H9 (cell line): ENCODE measurements at regions not wholly inside any gene's neighbourhood (a gene's known extent, or its start where the extent isn't known, plus 50 kb on each side); places are given as distances from the start of the nearest gene placed in this dataset.

Experiments used
- DNase-seq: peaks from one replicate; pipeline ENCODE4 v3.0.0-alpha.2; 2017
- H2AFZ ChIP-seq: one replicate; pipeline ENCODE4 v1.6.1; 2013; ENCODE audit warnings: mild to moderate bottlenecking, low read length, control low read depth, moderate library complexity
- H2AK5ac ChIP-seq: 2 replicates; pipeline ENCODE4 v1.6.1; 2013; ENCODE audit warnings: low read length, control low read depth, mixed read lengths; ENCODE audit not compliant: insufficient read length
- H2BK120ac ChIP-seq: one replicate; pipeline ENCODE4 v1.6.1; 2013; ENCODE audit warnings: low read depth, mild to moderate bottlenecking, low read length, control low read depth, inconsistent platforms; ENCODE audit not compliant: poor library complexity, severe bottlenecking
- H2BK12ac ChIP-seq: 2 replicates; pipeline ENCODE4 v1.6.1; 2013; ENCODE audit warnings: low read length, control low read depth, mixed read lengths, low read depth; ENCODE audit not compliant: insufficient read length
- H2BK15ac ChIP-seq: 2 replicates; pipeline ENCODE4 v1.6.1; 2013; ENCODE audit warnings: low read depth, low read length, control low read depth
- H2BK20ac ChIP-seq: one replicate; pipeline ENCODE4 v1.6.1; 2013; ENCODE audit warnings: low read depth, mild to moderate bottlenecking, low read length, control low read depth, inconsistent platforms; ENCODE audit not compliant: poor library complexity, severe bottlenecking
- H2BK5ac ChIP-seq: 2 replicates; pipeline ENCODE4 v1.6.1; 2013; ENCODE audit warnings: low read length, control low read depth, mixed read lengths; ENCODE audit not compliant: insufficient read length
- H3K14ac ChIP-seq: 2 replicates; pipeline ENCODE4 v1.6.1; 2013; ENCODE audit warnings: low read length, control low read depth; ENCODE audit not compliant: insufficient read depth
- H3K18ac ChIP-seq: 2 replicates; pipeline ENCODE4 v1.6.1; 2013; ENCODE audit warnings: low read depth, mild to moderate bottlenecking, mixed read lengths, low read length, control low read depth; ENCODE audit not compliant: insufficient read length
- H3K23ac ChIP-seq: 2 replicates; pipeline ENCODE4 v1.6.1; 2013; ENCODE audit warnings: low read length, control low read depth, mixed read lengths, low read depth; ENCODE audit not compliant: insufficient read length
- H3K23me2 ChIP-seq: 2 replicates; pipeline ENCODE4 v1.6.1; 2013; ENCODE audit warnings: low read depth, mild to moderate bottlenecking, mixed read lengths, low read length, control low read depth; ENCODE audit not compliant: insufficient read length, poor library complexity, severe bottlenecking
- H3K27ac ChIP-seq: 2 replicates; pipeline ENCODE4 v1.5.1; 2013; ENCODE audit warnings: low read length, control low read depth, mixed read lengths, low read depth; ENCODE audit not compliant: insufficient read length
- H3K27me3 ChIP-seq: 2 replicates; pipeline ENCODE4 v1.6.1; 2013; ENCODE audit warnings: low read length, control low read depth, inconsistent platforms; ENCODE audit not compliant: insufficient read depth
- H3K4ac ChIP-seq: 2 replicates; pipeline ENCODE4 v1.6.1; 2013; ENCODE audit warnings: low read depth, mild to moderate bottlenecking, control low read depth, inconsistent platforms, low read length, moderate library complexity
- H3K4me1 ChIP-seq: 2 replicates; pipeline ENCODE4 v1.6.1; 2013; ENCODE audit warnings: low read length, control low read depth, inconsistent platforms; ENCODE audit not compliant: insufficient read depth
- H3K4me2 ChIP-seq: 2 replicates; pipeline ENCODE4 v1.6.1; 2013; ENCODE audit warnings: low read length, control low read depth, mixed read lengths; ENCODE audit not compliant: insufficient read length, insufficient read depth
- H3K56ac ChIP-seq: 2 replicates; pipeline ENCODE4 v1.6.1; 2013; ENCODE audit warnings: low read depth, mild to moderate bottlenecking, mixed read lengths, low read length, control low read depth; ENCODE audit not compliant: insufficient read length
- H3K79me1 ChIP-seq: 2 replicates; pipeline ENCODE4 v1.6.1; 2013; ENCODE audit warnings: low read depth, mild to moderate bottlenecking, moderate library complexity, low read length, control low read depth, inconsistent platforms; ENCODE audit not compliant: insufficient read depth, poor library complexity, severe bottlenecking
- H3K79me2 ChIP-seq: 2 replicates; pipeline ENCODE4 v1.6.1; 2013; ENCODE audit warnings: low read length, control low read depth, inconsistent platforms; ENCODE audit not compliant: insufficient read depth
- H3K9ac ChIP-seq: 2 replicates; pipeline ENCODE4 v1.6.1; 2013; ENCODE audit warnings: low read length, control low read depth, mixed read lengths; ENCODE audit not compliant: insufficient read length; ENCODE audit errors: extremely low read depth
- H3K9me3 ChIP-seq: one replicate; pipeline ENCODE4 v1.6.1; 2013; ENCODE audit warnings: low read depth, low read length, inconsistent platforms; ENCODE audit not compliant: control insufficient read depth
- H3T11ph ChIP-seq: one replicate; pipeline ENCODE4 v1.6.1; 2013; ENCODE audit warnings: mild to moderate bottlenecking, low read length, control low read depth, inconsistent platforms
- H4K20me1 ChIP-seq: one replicate; pipeline ENCODE4 v1.6.1; 2013; ENCODE audit not compliant: control insufficient read depth, insufficient read length, insufficient read depth
- H4K5ac ChIP-seq: 2 replicates; pipeline ENCODE4 v1.6.1; 2013; ENCODE audit warnings: low read depth, mild to moderate bottlenecking, mixed read lengths, low read length, control low read depth; ENCODE audit not compliant: insufficient read length
- H4K8ac ChIP-seq: replicated peaks from 2 replicates; pipeline ENCODE4 v1.6.1; 2013; ENCODE audit warnings: low read length, control low read depth, mixed read lengths, low read depth; ENCODE audit not compliant: insufficient read length
- H4K91ac ChIP-seq: 2 replicates; pipeline ENCODE4 v1.6.1; 2013; ENCODE audit warnings: low read depth, mild to moderate bottlenecking, moderate library complexity, mixed read lengths, low read length, control low read depth; ENCODE audit not compliant: insufficient read length
- H3K27ac Mint-ChIP-seq, 3 experiments: 2 replicates in 2 of 3; 3 replicates in 1 of 3; pipeline ENCODE4 v1.8.0; 2020 to 2021; ENCODE audit warnings: mixed read lengths in 3 of 3, mild to moderate bottlenecking in 1 of 3, moderate library complexity in 1 of 3
- H3K27me3 Mint-ChIP-seq: 2 replicates; pipeline ENCODE4 v1.8.0; 2021; ENCODE audit warnings: low read depth, mild to moderate bottlenecking, moderate library complexity, mixed read lengths
- H3K36me3 Mint-ChIP-seq, 3 experiments: 2 replicates in 2 of 3; 3 replicates in 1 of 3; pipeline ENCODE4 v1.8.0; 2020 to 2021; ENCODE audit warnings: low read depth in 3 of 3, mixed read lengths in 3 of 3; ENCODE audit not compliant: insufficient read depth in 1 of 3
- H3K4me1 Mint-ChIP-seq, 2 experiments: 2 replicates each; pipeline ENCODE4 v1.8.0; 2020; ENCODE audit warnings: mixed read lengths in 2 of 2
- H3K4me3 Mint-ChIP-seq, 2 experiments: 2 replicates in 1 of 2; 3 replicates in 1 of 2; pipeline ENCODE4 v1.8.0; 2020 to 2021; ENCODE audit warnings: mild to moderate bottlenecking in 2 of 2, mixed read lengths in 2 of 2, moderate library complexity in 1 of 2
- H3K9me3 Mint-ChIP-seq, 2 experiments: 2 replicates in 1 of 2; 3 replicates in 1 of 2; pipeline ENCODE4 v1.8.0; 2020; ENCODE audit warnings: mild to moderate bottlenecking in 2 of 2, mixed read lengths in 2 of 2, moderate library complexity in 1 of 2
- WGBS: extraction: QIAGEN DNeasy Blood & Tissue Kit; methylation state at CpG from one replicate; pipeline ENCODE4 v1.1.7; 2013; ENCODE audit warnings: missing lambda C conversion rate, low lambda C conversion rate, mixed read lengths; ENCODE audit not compliant: insufficient read length; ENCODE audit errors: extremely low coverage; 5-methylcytosine and 5-hydroxymethylcytosine counted together
- TF ChIP-seq, protein P1 (sequence below): fragments of 200-600 bp; sonication (generic); conservative IDR thresholded peaks from 3 replicates; pipeline ENCODE4 v1.8.0; 2021; ENCODE audit warnings: antibody characterized with exemption, mild to moderate bottlenecking

DNA sequence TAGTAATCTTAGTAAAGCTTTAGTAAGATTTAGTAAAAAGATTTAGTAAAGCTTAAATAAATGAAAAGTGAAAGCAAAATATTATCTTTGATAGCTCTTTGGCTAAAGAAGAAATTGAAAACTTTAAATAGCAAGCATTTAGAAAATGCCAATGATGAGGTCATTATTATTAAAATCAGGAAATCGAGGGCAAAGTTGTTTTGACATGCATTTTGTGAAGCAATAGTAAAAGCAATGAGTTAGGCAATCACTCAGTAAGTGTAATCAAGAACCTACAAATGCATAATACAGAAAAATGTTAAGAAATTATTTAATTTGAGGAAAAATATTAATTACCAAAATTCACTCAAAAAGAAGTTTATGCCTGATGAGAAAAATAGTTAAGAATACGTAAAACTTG lies 280.3 kb upstream of the MME start:
- Histone ChIP-seq H3K4ac (no peak overlapping the region), H2BK20ac (no peak overlapping the region), H2BK15ac (no peak overlapping the region), H3K23ac (no peak overlapping the region), H3K79me2 (no peaks in the 10 kb centered on the region), H2BK5ac (no peak overlapping the region), H3K23me2 (no peaks in the 10 kb centered on the region), H2BK120ac (no peak overlapping the region), H2BK12ac (no peak overlapping the region), H3K4me2 (no peak overlapping the region), H3K27ac (no peak overlapping the region), H3T11ph (no peak overlapping the region), H3K18ac (no peak overlapping the region), H2AFZ (no peak overlapping the region), H3K27me3 (no peaks in the 10 kb centered on the region), H3K9me3 (no peaks in the 10 kb centered on the region), H4K5ac (no peak overlapping the region), H3K79me1 (no peaks in the 10 kb centered on the region), H4K8ac (no peak overlapping the region), H3K56ac (no peak overlapping the region), H4K91ac (no peak overlapping the region), H4K20me1 (no peaks in the 10 kb centered on the region), H3K9ac (no peak overlapping the region), H3K4me1 (no peaks in the 10 kb centered on the region), H3K14ac (no peak overlapping the region), H2AK5ac (no peak overlapping the region)
- TF ChIP-seq, protein P1, sequence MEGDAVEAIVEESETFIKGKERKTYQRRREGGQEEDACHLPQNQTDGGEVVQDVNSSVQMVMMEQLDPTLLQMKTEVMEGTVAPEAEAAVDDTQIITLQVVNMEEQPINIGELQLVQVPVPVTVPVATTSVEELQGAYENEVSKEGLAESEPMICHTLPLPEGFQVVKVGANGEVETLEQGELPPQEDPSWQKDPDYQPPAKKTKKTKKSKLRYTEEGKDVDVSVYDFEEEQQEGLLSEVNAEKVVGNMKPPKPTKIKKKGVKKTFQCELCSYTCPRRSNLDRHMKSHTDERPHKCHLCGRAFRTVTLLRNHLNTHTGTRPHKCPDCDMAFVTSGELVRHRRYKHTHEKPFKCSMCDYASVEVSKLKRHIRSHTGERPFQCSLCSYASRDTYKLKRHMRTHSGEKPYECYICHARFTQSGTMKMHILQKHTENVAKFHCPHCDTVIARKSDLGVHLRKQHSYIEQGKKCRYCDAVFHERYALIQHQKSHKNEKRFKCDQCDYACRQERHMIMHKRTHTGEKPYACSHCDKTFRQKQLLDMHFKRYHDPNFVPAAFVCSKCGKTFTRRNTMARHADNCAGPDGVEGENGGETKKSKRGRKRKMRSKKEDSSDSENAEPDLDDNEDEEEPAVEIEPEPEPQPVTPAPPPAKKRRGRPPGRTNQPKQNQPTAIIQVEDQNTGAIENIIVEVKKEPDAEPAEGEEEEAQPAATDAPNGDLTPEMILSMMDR: no peak
- H3K4me3 Mint-ChIP-seq: no peak overlapping the region
- peaks cover 2 to 3% of the 10 kb centered on the region in 2 experiments; a peak in 1 of 4 replicates for H3K4me1 Mint-ChIP-seq
- DNase-seq: no peak
- H3K9me3 Mint-ChIP-seq: peaks cover 12% of the 10 kb centered on the region in 2 experiments; a peak in 4 of 5 replicates
- no peak overlapping the region for H3K27ac Mint-ChIP-seq
- H3K27me3 Mint-ChIP-seq: no peaks in the 10 kb centered on the region
- WGBS: no CpG with 5 or more reads among the region's 2 CpGs
- H3K36me3 Mint-ChIP-seq: peaks cover 2 to 17% (median 9%) of the 10 kb centered on the region in 3 experiments; a peak in 4 of 7 replicates
